ENCODE measurements at regions not wholly inside any gene's neighbourhood (a gene's known extent, or its start where the extent isn't known, plus 50 kb on each side); places are given as distances from the start of the nearest gene placed in this dataset.

GRCh38 chr12:113742801-113743200 is 223.3 kb downstream of the RBM19 start:
- ChIA-PET POLR2A (no interaction called here), CTCF (no interaction called here)
- Histone ChIP-seq H3K4me1 (ENCODE audit: control insufficient read depth, insufficient read depth, low read length) (no peaks in the 10 kb centered on the region), H3K36me3 (ENCODE audit: control insufficient read depth in 2 of 2, insufficient read depth in 1 of 2, low read length in 2 of 2) (no peaks in the 10 kb centered on the region), H3K4me3 (ENCODE audit: low read depth, low read length) (no peak overlapping the region), H3K27ac (ENCODE audit: extremely low read depth, low read depth, low read length) (no peak overlapping the region), H3K9me3 (ENCODE audit: control insufficient read depth, insufficient read depth, low read depth, low read length) (no peaks in the 10 kb centered on the region)
- TF ChIP-seq AEBP2 (tag by site-specific recombination; IDR thresholded peaks at IDR 0.05; ENCODE audit: borderline replicate concordance) (no peak), ZNF626 (tag by site-specific recombination; IDR thresholded peaks at IDR 0.05) (no peak), ZNF404 (tag by site-specific recombination; IDR thresholded peaks at IDR 0.05) (no peak), BCL11A (tag by site-specific recombination; IDR thresholded peaks at IDR 0.05; ENCODE audit: low read depth) (no peak)

GRCh38 chr12:113740699-113741098 is 225.4 kb downstream of the RBM19 start:
- no peaks in the 10 kb centered on the region for H3K36me3 ChIP-seq (ENCODE audit: control insufficient read depth in 2 of 2, insufficient read depth in 1 of 2, low read length in 2 of 2)
- H3K4me3 ChIP-seq (ENCODE audit: low read depth, low read length), result no peak overlapping the region
- no peak overlapping the region for H3K27ac ChIP-seq (ENCODE audit: extremely low read depth, low read depth, low read length)
- no peaks in the 10 kb centered on the region for H3K9me3 ChIP-seq (ENCODE audit: control insufficient read depth, insufficient read depth, low read depth, low read length)
- TF ChIP-seq ZNF518A (tag by site-specific recombination; conservative IDR thresholded peaks at IDR 0.05; ENCODE audit: low read depth), result 0 out of 2 replicates have a peak, but pooled peaks have one; percentile 31
- no peak for TF ChIP-seq ZNF488 (tag by site-specific recombination; IDR thresholded peaks at IDR 0.05)
- no peak for TF ChIP-seq ZNF221 (tag by site-specific recombination; IDR thresholded peaks at IDR 0.05; ENCODE audit: borderline replicate concordance)
- no peak for TF ChIP-seq ZNF692 (tag by site-specific recombination; IDR thresholded peaks at IDR 0.05)
- TF ChIP-seq ZNF121 (tag by site-specific recombination; IDR thresholded peaks at IDR 0.05), result no peak
- no peaks in the 10 kb centered on the region for H3K4me1 ChIP-seq (ENCODE audit: control insufficient read depth, insufficient read depth, low read length)
- ChIA-PET CTCF (no interaction called here), POLR2A (no interaction called here)

- Histone ChIP-seq H3K4me3 (ENCODE audit: low read depth, low read length) (no peak overlapping the region), H3K4me1 (ENCODE audit: control insufficient read depth, insufficient read depth, low read length) (no peaks in the 10 kb centered on the region), H3K27ac (ENCODE audit: extremely low read depth, low read depth, low read length) (no peak overlapping the region), H3K9me3 (ENCODE audit: control insufficient read depth, insufficient read depth, low read depth, low read length) (no peaks in the 10 kb centered on the region), H3K36me3 (ENCODE audit: control insufficient read depth in 2 of 2, insufficient read depth in 1 of 2, low read length in 2 of 2) (no peaks in the 10 kb centered on the region)
- ChIA-PET CTCF (no interaction called here), POLR2A (no interaction called here)
- no peak for TF ChIP-seq ZBTB8A (tag by site-specific recombination; IDR thresholded peaks at IDR 0.05)
- TF ChIP-seq KLF10 (tag by site-specific recombination; IDR thresholded peaks at IDR 0.05), result no peak
- TF ChIP-seq ZNF488 (tag by site-specific recombination; IDR thresholded peaks at IDR 0.05), result no peak
- no peak for TF ChIP-seq ZNF830 (tag by site-specific recombination; IDR thresholded peaks at IDR 0.05; ENCODE audit: low read depth)
- no peak for TF ChIP-seq ZNF280D (tag by site-specific recombination; IDR thresholded peaks at IDR 0.05)
- TF ChIP-seq FEZF1 (tag by site-specific recombination; IDR thresholded peaks at IDR 0.05), result no peak
- no peak for TF ChIP-seq ZNF138 (tag by site-specific recombination; IDR thresholded peaks at IDR 0.05; ENCODE audit: borderline replicate concordance)
- TF ChIP-seq ZNF404 (tag by site-specific recombination; IDR thresholded peaks at IDR 0.05), result no peak
- no peak for TF ChIP-seq MEIS1 (CRISPR knock-in tag; IDR thresholded peaks at IDR 0.05; ENCODE audit: borderline replicate concordance)
Measured at GRCh38 chr12:113735131-113735530, 231.0 kb downstream of the RBM19 start.

Data from HEK293 (cell line).